M059J (cell line): ENCODE measurements at regions not wholly inside any gene's neighbourhood (a gene's known extent, or its start where the extent isn't known, plus 50 kb on each side); places are given as distances from the start of the nearest gene placed in this dataset.

ENCODE experiments used
- DNase-seq: peaks from one replicate; pipeline ENCODE4 v3.0.0-alpha.2; 2012; ENCODE audit warnings: low read depth

GRCh38 chr13:63112799-63113395, 1697.2 kb upstream of the PCDH20 start:
- no peak for DNase-seq

GRCh38 chr13:63110466-63110865, 1694.8 kb upstream of the PCDH20 start:
- DNase-seq, result peak; percentile 21

GRCh38 chr13:63107179-63107943, 1691.7 kb upstream of the PCDH20 start:
- DNase-seq, result peak; percentile 6

GRCh38 chr13:63094717-63095116, 1679.1 kb upstream of the PCDH20 start:
- no peak for DNase-seq

- no peak for DNase-seq
These were observed 1678.3 kb upstream of the PCDH20 start for GRCh38 chr13:63093907-63094469.

- no peak for DNase-seq
These were observed 1676.8 kb upstream of the PCDH20 start for GRCh38 chr13:63092456-63092855.

GRCh38 chr13:63090524-63090923, 1674.9 kb upstream of the PCDH20 start:
- DNase-seq, result no peak

- peak; percentile 26 for DNase-seq
These were observed 1672.6 kb upstream of the PCDH20 start for GRCh38 chr13:63088226-63088625.

GRCh38 chr13:63086286-63086685, 1670.6 kb upstream of the PCDH20 start:
- no peak for DNase-seq

- DNase-seq, result peak; percentile 2
These were observed 1670.2 kb upstream of the PCDH20 start for GRCh38 chr13:63085851-63086250.

- no peak for DNase-seq
These were observed 1665.9 kb upstream of the PCDH20 start for GRCh38 chr13:63081400-63082014.

- no peak for DNase-seq
These were observed 1659.5 kb upstream of the PCDH20 start for GRCh38 chr13:63075126-63075525.

- no peak for DNase-seq
These were observed 1634.6 kb upstream of the PCDH20 start for GRCh38 chr13:63050287-63050686.

GRCh38 chr13:63048653-63049052, 1633.0 kb upstream of the PCDH20 start:
- DNase-seq, result no peak

GRCh38 chr13:63044589-63045313, 1629.1 kb upstream of the PCDH20 start:
- DNase-seq, result no peak

- DNase-seq, result no peak
These were observed 1627.0 kb upstream of the PCDH20 start for GRCh38 chr13:63042686-63043085.

GRCh38 chr13:63041640-63042414, 1626.2 kb upstream of the PCDH20 start:
- DNase-seq, result no peak

GRCh38 chr13:63026285-63026797, 1610.7 kb upstream of the PCDH20 start:
- DNase-seq, result no peak

GRCh38 chr13:63025741-63026140, 1610.1 kb upstream of the PCDH20 start:
- DNase-seq, result no peak

GRCh38 chr13:63024458-63024857, 1608.8 kb upstream of the PCDH20 start:
- no peak for DNase-seq

GRCh38 chr13:63011996-63012395, 1596.3 kb upstream of the PCDH20 start:
- DNase-seq, result no peak
